HG03280 (cell line): ENCODE measurements at regions not wholly inside any gene's neighbourhood (a gene's known extent, or its start where the extent isn't known, plus 50 kb on each side); places are given as distances from the start of the nearest gene placed in this dataset.
A peak's percentile ranks its signal among the peaks of the same experiment; 100 is the strongest.

Experiments
- ATAC-seq: cut with Tn5 transposase; IDR thresholded peaks from one replicate; pipeline ENCODE4 v1.9.1; 2021; ENCODE audit warnings: mild to moderate bottlenecking, moderate library complexity; ENCODE audit not compliant: unreplicated experiment

- no peak for ATAC-seq
Observed at GRCh38 chr12:62130402-62130801, 129.8 kb upstream of the USP15 start.

DNA sequence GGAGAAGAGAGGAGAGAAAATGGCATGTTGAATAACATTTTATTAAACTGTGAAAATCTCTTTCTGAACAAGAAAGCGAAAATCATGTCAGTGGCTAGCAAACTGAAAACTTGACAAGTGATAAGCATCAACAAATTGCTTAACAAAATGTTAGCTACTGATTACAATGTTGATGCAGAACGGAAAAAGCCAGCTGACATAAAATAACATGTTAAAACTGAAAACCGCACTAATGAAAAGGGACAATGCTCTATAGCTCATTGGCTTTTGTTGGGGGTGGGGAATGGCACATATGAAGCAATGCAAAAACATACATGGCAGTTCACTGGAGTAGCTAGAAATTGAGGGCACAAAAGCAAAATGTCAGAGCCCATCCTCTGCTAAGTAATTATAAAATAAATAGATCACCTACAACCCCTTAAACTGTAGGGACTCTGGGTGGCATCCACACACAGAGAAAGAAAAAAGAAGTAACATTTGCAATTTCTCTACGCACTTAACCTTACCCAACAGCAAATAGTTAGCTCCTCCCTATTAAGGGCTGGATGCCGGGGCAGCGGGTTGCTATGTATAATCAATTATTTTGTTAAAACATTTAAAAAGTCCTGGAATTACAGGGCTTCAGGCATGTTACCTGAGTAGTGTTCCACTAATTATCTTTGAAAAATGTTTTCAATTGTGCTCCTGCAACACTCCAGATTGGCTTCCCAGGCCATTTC lies 129.2 kb upstream of the USP15 start:
- no peak for ATAC-seq

DNA sequence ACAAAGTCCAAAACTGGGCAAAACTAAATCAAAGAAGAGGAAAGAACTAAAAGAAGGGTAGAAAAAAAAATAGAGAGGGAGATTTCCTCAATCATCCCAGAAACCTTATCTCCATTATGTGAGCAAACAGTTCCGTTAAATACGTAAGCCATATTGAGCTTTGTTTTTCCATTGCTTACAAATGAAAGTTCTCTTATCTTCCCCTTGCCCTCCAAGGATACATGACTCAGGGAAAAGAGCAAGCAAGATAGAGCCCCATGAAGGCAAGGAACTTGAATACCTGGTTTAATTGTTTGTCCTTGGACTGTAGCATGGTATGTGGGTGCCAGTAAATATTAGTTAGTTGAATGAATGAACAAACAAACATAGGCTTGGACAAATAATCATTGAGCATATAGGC lies 126.8 kb upstream of the USP15 start:
- ATAC-seq = no peak

DNA sequence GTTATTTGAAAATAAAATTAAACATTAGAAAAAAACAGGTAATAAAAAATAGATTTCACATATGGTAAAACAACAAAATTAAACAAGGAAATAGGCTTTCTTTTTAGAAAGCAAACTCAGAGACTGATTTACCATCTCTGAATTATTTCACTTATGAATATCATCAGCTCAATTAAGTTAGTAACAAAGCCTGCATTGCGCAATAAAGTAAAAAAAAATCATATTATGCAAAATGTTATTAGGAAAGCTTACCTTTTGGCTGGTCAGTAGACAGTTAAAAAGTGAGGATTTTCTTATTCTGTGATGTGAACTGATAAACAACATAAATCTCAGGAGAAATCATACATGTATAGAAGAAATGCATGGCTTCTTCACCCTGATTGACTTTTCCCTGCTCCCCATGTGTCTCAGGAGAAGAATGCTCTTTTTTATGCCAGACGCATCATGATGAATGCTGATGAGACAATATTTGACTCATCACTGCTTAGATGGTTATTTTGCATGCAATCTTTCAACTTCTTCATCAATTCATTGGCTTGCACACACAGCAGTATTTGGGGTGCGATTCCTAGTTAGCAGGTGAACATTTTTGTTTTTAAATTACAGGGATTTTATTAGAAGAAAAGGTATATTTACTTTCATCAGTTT lies 124.5 kb upstream of the USP15 start:
- ATAC-seq = no peak

GRCh38 chr12:62136496-62136895 lies 123.7 kb upstream of the USP15 start:
- no peak for ATAC-seq

GRCh38 chr12:62138527-62138926 lies 121.7 kb upstream of the USP15 start:
- ATAC-seq = no peak

DNA sequence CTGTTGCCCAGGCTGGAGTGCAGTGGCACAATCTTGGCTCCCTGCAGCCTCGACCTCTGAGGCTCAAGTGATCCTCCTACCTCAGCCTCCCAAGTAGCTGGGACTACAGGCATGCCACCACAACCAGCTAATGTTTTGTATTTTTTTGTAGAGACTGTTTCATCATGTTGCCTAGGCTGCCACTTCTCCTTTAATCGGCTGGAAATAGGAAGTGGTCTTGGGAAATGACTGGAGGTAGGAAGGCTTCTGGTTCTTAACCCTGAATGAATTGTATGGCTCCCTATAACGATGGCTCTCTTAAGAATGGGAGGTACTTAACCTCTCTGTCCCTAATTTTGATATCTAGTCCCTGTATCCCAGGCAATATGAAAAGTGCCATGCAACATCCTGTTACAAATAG lies 113.9 kb upstream of the USP15 start:
- no peak for ATAC-seq

- ATAC-seq = no peak
Observed at GRCh38 chr12:62158013-62158412, 102.2 kb upstream of the USP15 start.

DNA sequence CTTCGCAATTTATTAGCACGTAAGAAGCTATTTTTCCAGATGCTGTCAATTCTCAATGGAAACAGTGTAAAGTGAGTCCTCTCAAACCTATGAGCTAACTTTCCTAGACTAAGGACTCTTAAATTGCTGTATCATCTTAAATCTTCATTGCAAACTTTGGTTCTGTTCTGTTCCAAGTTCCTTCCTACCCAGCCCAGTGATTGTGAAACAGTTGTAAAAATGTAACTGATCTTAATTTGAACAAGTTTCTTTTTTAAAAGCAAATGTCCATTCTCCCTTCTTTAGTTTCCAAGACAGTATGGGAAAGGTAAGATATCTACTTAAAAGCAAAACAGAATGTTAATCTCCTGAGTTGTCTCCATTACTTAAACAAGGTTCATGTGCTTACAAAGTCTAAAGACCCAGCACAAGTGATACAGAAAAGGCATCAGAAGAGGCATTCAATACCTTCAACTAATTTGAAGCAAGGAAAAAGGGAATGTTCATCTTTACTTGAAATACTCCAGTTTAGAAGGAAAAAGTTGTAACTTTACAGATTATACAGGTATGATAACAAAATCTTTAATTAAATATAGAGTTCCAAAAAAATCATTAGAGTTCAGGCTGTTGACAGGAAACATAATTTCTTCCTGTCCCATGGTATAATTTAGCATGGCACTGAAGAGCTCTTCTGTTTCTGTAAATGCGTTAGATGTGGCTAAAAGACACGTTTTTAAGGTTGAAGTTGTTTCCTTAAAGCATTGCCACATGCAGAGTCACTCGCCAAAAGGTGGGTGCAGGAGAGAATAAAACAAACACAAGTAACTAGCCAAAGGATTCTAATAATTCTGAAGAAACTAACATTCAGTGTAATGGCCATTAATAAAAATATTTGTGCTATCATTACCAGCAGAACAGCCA lies 101.5 kb upstream of the USP15 start:
- ATAC-seq = no peak

GRCh38 chr12:62162214-62162613 lies 98.0 kb upstream of the USP15 start:
- no peak for ATAC-seq

GRCh38 chr12:62163368-62163767 lies 96.8 kb upstream of the USP15 start:
- ATAC-seq = no peak

DNA sequence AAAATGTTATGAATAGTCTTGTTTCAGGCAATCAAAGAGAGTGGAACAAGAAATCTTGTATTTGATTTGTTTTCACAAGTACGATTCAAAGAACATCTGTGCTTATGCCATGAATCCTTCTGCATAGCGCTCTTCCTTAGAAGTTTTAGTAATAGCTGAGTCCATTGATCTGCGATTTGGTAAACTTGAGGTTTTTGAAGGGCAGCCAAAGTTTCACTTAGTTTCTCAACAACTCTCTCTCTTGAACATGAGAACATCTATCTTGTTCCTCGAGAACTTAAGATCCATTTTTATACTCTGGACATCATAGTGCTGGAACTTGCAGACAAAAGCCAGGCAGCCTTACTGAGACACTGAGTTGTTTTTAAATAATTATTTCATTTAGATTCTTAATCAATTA lies 96.2 kb upstream of the USP15 start:
- no peak for ATAC-seq

GRCh38 chr12:62166525-62166924 lies 93.7 kb upstream of the USP15 start:
- no peak for ATAC-seq

DNA sequence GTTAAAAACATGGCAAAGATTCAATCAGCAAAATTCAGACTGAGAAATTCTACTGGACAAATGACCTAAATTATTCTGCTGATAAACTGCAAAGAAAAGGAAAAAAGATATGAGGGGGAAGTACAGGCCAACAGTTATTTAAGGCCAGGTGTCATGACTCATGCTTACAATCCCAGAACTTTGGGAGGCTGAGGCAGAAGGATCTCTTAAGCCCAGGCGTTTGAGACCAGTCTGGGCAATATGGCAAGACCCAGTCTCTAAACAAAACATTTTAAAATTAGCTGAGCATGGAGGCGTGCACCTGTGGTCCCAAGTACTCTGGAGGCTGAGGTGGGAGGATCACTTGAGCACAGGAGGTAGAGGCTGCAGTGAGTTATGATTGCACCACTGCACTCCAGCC lies 91.8 kb upstream of the USP15 start:
- ATAC-seq = no peak

- no peak for ATAC-seq
Observed at GRCh38 chr12:62170241-62170640, 90.0 kb upstream of the USP15 start.

GRCh38 chr12:62190689-62191490 lies 69.3 kb upstream of the USP15 start:
- no peak for ATAC-seq

GRCh38 chr12:62191491-62192179 lies 68.6 kb upstream of the USP15 start:
- ATAC-seq = no peak

- ATAC-seq = peak; percentile 90
Observed at GRCh38 chr12:62192180-62192902, 67.9 kb upstream of the USP15 start.

- no peak for ATAC-seq
Observed at GRCh38 chr12:62192903-62193250, 67.3 kb upstream of the USP15 start.

DNA sequence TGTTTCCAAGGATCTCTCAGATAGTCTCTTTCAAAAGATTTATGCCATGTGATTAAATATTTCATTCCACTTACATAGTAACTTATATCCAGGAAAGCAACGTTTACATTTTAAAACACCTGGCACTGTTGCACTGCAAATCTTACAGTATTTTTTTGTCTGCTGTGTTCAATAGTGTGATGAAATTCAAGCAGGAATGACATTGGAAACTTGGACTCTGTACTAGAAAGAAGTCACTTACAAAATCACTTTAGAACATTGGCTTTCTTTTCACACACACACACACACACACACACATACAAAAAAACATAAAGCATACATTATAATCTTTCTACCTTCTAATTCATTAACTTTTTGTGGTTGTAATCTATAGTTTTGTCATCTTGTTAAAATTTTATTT lies 66.2 kb upstream of the USP15 start:
- ATAC-seq = no peak
